GM10266 (cell line): ENCODE measurements at regions not wholly inside any gene's neighbourhood (a gene's known extent, or its start where the extent isn't known, plus 50 kb on each side); places are given as distances from the start of the nearest gene placed in this dataset.

Experiments used
- DNase-seq: peaks from one replicate; pipeline ENCODE4 v3.0.0; 2012; ENCODE audit errors: extremely low spot score
- TF ChIP-seq, protein P1 (sequence below): IDR thresholded peaks from 2 replicates; pipeline ENCODE4 v1.5.1; 2012; ENCODE audit warnings: mild to moderate bottlenecking, low read depth; ENCODE audit not compliant: control insufficient read depth, insufficient read depth; ENCODE audit errors: missing control alignments

DNA sequence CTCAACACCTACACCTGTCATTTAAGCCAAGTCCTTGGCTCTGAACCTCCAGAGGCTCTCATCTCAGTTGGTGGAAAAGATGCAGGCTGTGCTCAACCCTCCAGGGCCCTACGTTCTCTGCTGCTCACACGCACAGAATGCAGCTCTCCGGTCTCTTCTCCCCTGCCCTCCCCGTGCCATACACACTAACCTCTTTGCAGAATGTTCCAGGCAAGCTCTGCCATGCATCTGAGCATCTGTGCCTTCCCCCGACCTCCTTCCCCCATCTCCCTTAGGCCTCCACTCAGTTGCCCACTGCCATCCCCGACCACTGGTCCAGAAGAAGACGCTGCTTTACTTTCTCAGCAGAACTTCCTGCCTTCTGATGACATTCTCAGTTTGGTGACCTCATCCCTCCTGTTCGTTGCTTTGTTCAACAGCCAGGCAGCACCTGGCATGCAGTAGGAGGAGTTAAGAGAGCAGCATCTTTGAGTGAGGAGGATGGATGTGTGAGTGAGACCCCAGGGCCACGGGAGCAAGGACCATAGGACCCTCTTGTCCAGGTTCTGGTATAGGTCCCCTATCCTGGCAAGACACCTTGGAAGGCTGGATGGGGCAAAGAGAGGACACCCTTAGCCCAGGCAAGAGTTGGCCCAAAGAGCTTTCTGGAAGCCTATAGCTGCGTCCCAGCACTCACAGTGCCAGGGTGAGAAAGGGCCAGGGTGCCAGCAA is 598.0 kb downstream of the BRD1 start:
- no peak for DNase-seq
- TF ChIP-seq, protein P1, sequence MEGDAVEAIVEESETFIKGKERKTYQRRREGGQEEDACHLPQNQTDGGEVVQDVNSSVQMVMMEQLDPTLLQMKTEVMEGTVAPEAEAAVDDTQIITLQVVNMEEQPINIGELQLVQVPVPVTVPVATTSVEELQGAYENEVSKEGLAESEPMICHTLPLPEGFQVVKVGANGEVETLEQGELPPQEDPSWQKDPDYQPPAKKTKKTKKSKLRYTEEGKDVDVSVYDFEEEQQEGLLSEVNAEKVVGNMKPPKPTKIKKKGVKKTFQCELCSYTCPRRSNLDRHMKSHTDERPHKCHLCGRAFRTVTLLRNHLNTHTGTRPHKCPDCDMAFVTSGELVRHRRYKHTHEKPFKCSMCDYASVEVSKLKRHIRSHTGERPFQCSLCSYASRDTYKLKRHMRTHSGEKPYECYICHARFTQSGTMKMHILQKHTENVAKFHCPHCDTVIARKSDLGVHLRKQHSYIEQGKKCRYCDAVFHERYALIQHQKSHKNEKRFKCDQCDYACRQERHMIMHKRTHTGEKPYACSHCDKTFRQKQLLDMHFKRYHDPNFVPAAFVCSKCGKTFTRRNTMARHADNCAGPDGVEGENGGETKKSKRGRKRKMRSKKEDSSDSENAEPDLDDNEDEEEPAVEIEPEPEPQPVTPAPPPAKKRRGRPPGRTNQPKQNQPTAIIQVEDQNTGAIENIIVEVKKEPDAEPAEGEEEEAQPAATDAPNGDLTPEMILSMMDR: no peak

DNA sequence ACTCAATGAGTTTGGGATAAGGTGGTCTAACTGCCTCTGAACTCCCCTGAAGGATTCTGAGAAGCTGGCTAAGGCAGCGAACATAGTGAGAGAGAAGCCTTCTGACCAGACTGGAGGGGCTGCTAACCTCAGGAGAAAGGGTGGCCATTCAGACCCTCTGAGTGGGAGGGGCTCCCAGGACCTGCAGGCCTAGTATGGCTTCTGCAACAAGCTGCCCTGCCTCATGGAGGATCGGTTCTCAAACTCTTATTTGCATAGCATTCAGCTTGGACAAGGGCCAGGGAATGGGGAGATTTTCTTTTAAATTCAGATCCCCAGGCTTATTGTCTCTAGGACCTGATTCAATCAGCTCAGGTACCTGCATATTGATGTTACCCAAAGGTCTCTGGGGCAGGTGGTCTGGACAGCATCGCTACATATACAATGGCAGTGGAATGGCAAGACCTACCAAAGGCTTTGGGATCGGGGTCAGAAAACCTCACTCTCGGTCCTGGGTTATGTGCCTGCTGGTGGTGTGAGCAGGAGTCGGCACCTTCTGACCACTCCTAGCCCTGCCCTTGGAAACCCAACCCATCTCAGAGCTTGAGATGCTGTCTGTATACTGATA is 599.1 kb downstream of the BRD1 start:
- DNase-seq: no peak
- TF ChIP-seq, protein P1: no peak

DNA sequence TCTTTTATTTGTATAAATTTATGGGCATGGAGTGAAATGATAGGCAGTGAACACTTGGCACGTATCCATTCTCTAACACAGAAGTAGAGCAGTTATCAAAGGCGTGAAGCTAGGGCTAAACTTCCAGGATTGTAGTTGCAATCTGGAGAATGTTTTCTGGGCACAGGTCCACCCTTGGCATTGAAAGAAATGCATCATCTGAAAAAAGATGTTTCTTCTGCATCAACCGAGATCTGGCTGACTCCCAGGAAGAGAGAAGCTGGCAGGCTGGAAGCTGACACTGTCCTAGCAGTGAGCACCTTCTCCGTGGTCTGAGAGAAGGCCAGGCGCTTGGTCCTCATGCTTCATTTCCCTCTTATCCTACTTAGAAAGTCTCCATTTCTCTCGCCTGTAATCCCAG is 600.0 kb downstream of the BRD1 start:
- no peak for DNase-seq

DNA sequence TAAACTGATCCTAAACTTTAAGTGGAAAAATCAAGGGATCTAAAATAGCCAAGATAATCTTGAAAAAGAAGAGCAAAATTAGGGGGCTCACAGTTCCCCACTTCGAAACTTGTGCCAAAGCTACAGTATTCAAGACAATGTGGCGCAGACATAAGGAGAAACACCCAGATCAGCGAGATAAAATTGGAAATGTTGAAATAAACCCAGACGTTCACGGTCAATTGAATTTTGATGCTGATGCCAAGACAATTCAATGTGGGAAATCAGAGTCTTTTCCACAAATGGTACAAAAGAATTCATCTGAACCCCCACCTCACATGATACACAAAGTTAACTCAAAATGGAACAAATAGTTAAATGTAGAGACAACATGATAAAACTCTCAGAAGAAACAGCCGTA is 601.6 kb downstream of the BRD1 start:
- TF ChIP-seq, protein P1: no peak
- DNase-seq: no peak

More for the DNA sequence above, 600.0 kb downstream of the BRD1 start:
- TF ChIP-seq, protein P1: no peak

DNA sequence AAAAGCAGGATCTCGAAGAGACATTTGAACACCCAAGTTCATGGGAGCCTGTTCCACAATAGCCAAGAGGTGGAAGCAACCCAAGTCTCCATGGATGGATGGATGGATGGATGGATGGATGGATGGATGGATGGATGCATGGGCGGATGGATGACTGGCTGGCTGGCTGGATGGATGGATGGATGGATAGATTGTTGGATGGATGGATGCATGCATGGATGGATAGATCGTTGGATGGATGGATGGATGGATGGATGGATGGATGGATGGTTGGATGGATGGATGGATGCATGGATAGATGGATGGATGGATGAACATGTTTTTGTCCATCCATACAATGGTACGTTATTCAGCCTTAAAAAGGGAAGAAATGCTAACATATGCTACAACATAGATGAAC is 603.4 kb downstream of the BRD1 start:
- no peak for DNase-seq
- TF ChIP-seq, protein P1: no peak

DNA sequence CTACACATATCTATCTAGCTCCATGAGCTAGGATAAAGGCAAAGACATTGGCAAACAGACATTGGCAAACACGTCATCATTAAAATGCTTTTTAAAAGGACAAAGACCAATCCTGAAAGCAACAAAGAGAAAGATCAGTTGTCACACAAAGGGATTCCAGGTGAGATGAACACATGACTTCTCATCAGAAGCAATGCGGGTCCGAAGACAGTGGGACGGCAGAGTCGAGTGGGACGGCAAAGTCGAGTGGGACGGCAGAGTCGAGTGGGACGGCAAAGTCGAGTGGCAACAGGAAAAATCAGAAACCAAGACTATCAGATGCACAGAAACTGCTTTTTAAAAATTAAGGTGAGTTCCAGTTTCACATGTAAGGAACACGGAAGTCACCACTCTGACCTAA is 609.5 kb downstream of the BRD1 start:
- DNase-seq: no peak
- TF ChIP-seq, protein P1: no peak

DNA sequence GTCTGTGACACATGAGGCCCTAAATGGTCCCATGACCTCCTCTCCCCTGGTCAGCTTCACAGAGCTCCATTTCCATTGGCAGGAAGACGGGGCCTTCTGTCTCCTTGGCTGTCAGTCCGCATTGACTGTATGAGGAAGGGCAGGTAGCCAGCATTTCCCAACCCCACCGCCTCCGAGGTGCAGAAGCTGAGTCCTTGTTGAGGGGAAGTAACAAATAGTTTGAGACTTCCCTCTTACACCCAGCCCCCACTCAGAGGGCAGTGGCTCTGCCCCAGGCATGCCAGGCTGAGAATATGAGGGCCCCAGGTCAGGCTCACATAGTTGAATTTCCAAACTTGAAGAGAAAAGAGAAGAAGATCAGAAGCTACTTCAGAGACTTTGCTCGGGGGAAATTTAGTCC is 611.1 kb downstream of the BRD1 start:
- no peak for DNase-seq
- TF ChIP-seq, protein P1: no peak
